OCI-LY3 (cell line): ENCODE measurements at regions not wholly inside any gene's neighbourhood (a gene's known extent, or its start where the extent isn't known, plus 50 kb on each side); places are given as distances from the start of the nearest gene placed in this dataset.
"Not testable (repeated sequence)": the region's sequence is repeated elsewhere in the genome, so short reads cannot be mapped to it uniquely, and the experiment has no call there.

Experiments used
- H2AFZ ChIP-seq: fragments of 200-600, 300-600 bp; shearing (Covaris generic); 2 replicates; pipeline ENCODE4 v1.6.0; 2014; ENCODE audit warnings: antibody characterized with exemption, low read depth, low read length
- H3K27ac ChIP-seq: fragments of 200-600, 300-600 bp; sonication (generic); 2 replicates; pipeline ENCODE4 v1.5.1; 2014; ENCODE audit warnings: mild to moderate bottlenecking, low read length, moderate library complexity, mixed read lengths
- H3K27me3 ChIP-seq: fragments of 200-600, 300-600 bp; sonication (generic); 2 replicates; pipeline ENCODE4 v1.6.1; 2014; ENCODE audit warnings: low read depth, low read length, mixed read lengths
- H3K36me3 ChIP-seq: fragments of 200-600, 300-600 bp; sonication (generic); replicated peaks from 2 replicates; pipeline ENCODE3; 2014; ENCODE audit warnings: low read depth, low read length, mixed read lengths
- H3K4me1 ChIP-seq: fragments of 300-600, 200-600 bp; sonication (generic); 2 replicates; pipeline ENCODE4 v1.6.1; 2014; ENCODE audit warnings: low read length, mixed read lengths
- H3K4me2 ChIP-seq: fragments of 200-600, 300-600 bp; sonication (generic); 2 replicates; pipeline ENCODE4 v1.6.1; 2014; ENCODE audit warnings: low read length, mixed read lengths
- H3K4me3 ChIP-seq: fragments of 300-600, 200-600 bp; sonication (generic); 2 replicates; pipeline ENCODE4 v1.5.1; 2014; ENCODE audit warnings: antibody characterized with exemption, mild to moderate bottlenecking, low read length, moderate library complexity
- H3K79me2 ChIP-seq: fragments of 300-600, 200-600 bp; shearing (Covaris generic); 2 replicates; pipeline ENCODE4 v1.6.1; 2014; ENCODE audit warnings: mild to moderate bottlenecking, low read length, mixed read lengths
- H3K9ac ChIP-seq: fragments of 300-600, 200-600 bp; shearing (Covaris generic); 2 replicates; pipeline ENCODE4 v1.6.0; 2014; ENCODE audit warnings: mild to moderate bottlenecking, low read length, moderate library complexity
- H3K9me3 ChIP-seq: fragments of 200-600, 300-600 bp; shearing (Covaris generic); 2 replicates; pipeline ENCODE4 v1.6.1; 2014; ENCODE audit warnings: low read length, mixed read lengths; ENCODE audit not compliant: insufficient read depth
- H4K20me1 ChIP-seq: fragments of 200-600, 300-600 bp; sonication (generic); 2 replicates; pipeline ENCODE4 v1.6.1; 2016; ENCODE audit warnings: low read length, mixed read lengths; ENCODE audit not compliant: insufficient read depth
- EZH2phosphoT487 ChIP-seq: fragments of 200-600 bp; shearing (Covaris generic); IDR thresholded peaks from 2 replicates; pipeline ENCODE4 v1.6.1; 2018; ENCODE audit warnings: antibody characterized with exemption, mixed run types, low read depth
- TF ChIP-seq, protein P1 (sequence below): fragments of 200-600, 300-600 bp; sonication (generic); IDR thresholded peaks from 2 replicates; pipeline ENCODE4 v1.5.1; 2014; ENCODE audit warnings: antibody characterized with exemption, low read length, low read depth

DNA sequence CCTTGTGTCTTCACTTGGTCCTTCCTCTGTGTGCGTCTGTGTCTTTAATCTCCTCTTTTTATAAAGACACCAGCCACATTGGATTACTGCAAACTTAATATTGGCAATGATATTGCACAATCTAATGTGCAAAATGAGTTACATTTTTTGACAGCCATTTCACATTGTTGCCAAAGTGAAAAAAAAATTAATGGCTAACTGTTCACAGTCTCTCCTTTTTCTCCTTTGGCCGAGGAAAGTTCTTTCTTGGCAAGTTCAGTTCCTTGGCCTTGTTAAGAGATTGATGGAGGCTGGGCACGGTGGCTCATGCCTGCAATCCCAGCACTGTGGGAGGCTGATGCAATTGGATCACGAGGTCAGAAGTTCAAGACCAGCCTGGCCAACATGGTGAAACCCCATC, 62.2 kb upstream of the ZNF280D start:
- TF ChIP-seq, protein P1, sequence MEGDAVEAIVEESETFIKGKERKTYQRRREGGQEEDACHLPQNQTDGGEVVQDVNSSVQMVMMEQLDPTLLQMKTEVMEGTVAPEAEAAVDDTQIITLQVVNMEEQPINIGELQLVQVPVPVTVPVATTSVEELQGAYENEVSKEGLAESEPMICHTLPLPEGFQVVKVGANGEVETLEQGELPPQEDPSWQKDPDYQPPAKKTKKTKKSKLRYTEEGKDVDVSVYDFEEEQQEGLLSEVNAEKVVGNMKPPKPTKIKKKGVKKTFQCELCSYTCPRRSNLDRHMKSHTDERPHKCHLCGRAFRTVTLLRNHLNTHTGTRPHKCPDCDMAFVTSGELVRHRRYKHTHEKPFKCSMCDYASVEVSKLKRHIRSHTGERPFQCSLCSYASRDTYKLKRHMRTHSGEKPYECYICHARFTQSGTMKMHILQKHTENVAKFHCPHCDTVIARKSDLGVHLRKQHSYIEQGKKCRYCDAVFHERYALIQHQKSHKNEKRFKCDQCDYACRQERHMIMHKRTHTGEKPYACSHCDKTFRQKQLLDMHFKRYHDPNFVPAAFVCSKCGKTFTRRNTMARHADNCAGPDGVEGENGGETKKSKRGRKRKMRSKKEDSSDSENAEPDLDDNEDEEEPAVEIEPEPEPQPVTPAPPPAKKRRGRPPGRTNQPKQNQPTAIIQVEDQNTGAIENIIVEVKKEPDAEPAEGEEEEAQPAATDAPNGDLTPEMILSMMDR: no peak
- no peak for TF ChIP-seq EZH2phosphoT487
- H3K27me3 ChIP-seq: no peaks in the 10 kb centered on the region

DNA sequence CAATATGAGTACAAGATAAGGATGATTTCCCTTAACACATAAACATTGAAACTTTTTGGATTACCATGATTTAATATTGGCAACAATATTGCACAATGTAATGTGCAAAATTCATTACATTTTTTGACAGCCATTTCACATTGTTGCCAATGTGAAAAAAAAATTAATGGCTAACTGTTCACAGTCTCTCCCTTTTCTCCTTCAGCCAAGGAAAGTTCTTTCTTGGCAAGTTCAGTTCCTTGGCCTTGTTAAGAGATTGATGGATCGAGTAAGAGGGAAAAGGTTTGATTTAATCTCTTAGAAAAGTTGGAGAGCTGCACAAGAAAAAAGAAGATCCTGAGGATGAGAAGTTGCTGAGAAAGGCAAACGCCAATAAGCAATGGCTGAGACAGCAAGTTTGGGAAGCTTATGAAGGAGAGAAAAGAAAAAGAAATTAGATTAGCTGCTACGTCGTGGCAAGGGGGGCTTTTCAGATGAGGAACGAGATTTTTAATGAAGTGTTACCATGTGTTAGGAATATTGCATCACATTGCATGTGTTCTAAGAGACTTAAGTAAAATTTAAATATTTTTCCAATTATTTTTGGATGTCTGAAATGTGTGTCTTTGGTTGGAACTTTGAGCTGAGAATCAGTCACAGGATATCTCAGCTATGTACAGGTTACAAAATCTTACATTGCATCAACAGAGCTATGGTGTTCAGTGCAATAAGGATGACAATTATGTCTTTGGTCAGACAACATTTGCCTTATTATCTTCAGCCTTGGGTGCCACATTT, 61.4 kb upstream of the ZNF280D start:
- Histone ChIP-seq H3K4me2 (no peak overlapping the region), H3K27me3 (no peaks in the 10 kb centered on the region), H3K4me3 (no peak overlapping the region), H3K36me3 (no peaks in the 10 kb centered on the region), H2AFZ (no peak overlapping the region), H3K27ac (no peak overlapping the region), H3K4me1 (peaks cover 24% of the 10 kb centered on the region), H3K79me2 (no peaks in the 10 kb centered on the region), H3K9ac (no peak overlapping the region), H3K9me3 (no peaks in the 10 kb centered on the region), H4K20me1 (no peaks in the 10 kb centered on the region)
- TF ChIP-seq, protein P1: no peak
- TF ChIP-seq EZH2phosphoT487: no peak

More for the DNA sequence above, 62.2 kb upstream of the ZNF280D start:
- no peaks in the 10 kb centered on the region for H3K79me2 ChIP-seq
- peaks cover 24% of the 10 kb centered on the region for H3K4me1 ChIP-seq
- H3K4me3 ChIP-seq: no peak overlapping the region
- H2AFZ ChIP-seq: no peak overlapping the region
- H3K9ac ChIP-seq: no peak overlapping the region
- no peaks in the 10 kb centered on the region for H4K20me1 ChIP-seq
- H3K27ac ChIP-seq: no peak overlapping the region
- no peaks in the 10 kb centered on the region for H3K9me3 ChIP-seq
- no peak overlapping the region for H3K4me2 ChIP-seq
- no peaks in the 10 kb centered on the region for H3K36me3 ChIP-seq

- no peak overlapping the region for H3K4me3 ChIP-seq
- TF ChIP-seq, protein P1: no peak
- no peak for TF ChIP-seq EZH2phosphoT487
- no peak overlapping the region for H3K9ac ChIP-seq
- peaks cover 19% of the 10 kb centered on the region for H3K4me1 ChIP-seq
- no peaks in the 10 kb centered on the region for H3K79me2 ChIP-seq
- no peak overlapping the region for H3K27ac ChIP-seq
- no peaks in the 10 kb centered on the region for H3K9me3 ChIP-seq
- no peak overlapping the region for H2AFZ ChIP-seq
- no peak overlapping the region for H3K4me2 ChIP-seq
- no peaks in the 10 kb centered on the region for H3K27me3 ChIP-seq
- no peaks in the 10 kb centered on the region for H3K36me3 ChIP-seq
- H4K20me1 ChIP-seq: no peaks in the 10 kb centered on the region
Measured at GRCh38 chr15:56794165-56794552, 60.9 kb upstream of the ZNF280D start.

DNA sequence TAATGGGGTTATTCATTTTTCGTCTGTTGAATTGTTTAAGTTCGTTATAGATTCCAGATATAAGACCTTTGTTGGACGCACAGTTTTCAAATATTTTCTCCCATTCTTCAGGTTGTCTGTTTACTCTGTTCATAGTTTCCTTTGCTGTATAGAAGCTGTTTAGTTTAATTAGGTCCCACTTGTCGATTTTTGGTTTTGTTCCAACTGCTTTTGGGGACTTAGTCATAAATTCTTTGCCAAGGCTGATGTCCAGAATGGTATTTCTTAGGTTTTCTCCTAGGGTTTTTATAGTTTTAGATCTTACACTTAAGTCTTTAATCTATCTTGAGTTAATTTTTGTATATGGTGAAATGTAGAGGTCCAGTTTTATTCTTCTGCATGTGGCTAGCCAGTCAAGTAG, 58.9 kb upstream of the ZNF280D start:
- no peaks in the 10 kb centered on the region for H3K27me3 ChIP-seq
- H3K36me3 ChIP-seq: no peaks in the 10 kb centered on the region
- H3K4me2 ChIP-seq: no peak overlapping the region
- H3K4me1 ChIP-seq: peaks cover 4% of the 10 kb centered on the region
- no peak overlapping the region for H3K27ac ChIP-seq
- no peak overlapping the region for H3K4me3 ChIP-seq
- H3K9ac ChIP-seq: no peak overlapping the region
- no peaks in the 10 kb centered on the region for H3K79me2 ChIP-seq
- H2AFZ ChIP-seq: no peak overlapping the region
- H3K9me3 ChIP-seq: no peaks in the 10 kb centered on the region; the same call in 1 of the 2 replicates
- TF ChIP-seq, protein P1: no peak
- TF ChIP-seq EZH2phosphoT487: no peak
- H4K20me1 ChIP-seq: no peaks in the 10 kb centered on the region

GRCh38 chr15:56791521-56791920, 58.2 kb upstream of the ZNF280D start:
- not testable (repeated sequence) for H3K4me2 ChIP-seq, H3K27me3 ChIP-seq, H4K20me1 ChIP-seq, H3K36me3 ChIP-seq, H2AFZ ChIP-seq, H3K79me2 ChIP-seq, H3K9ac ChIP-seq, H3K4me3 ChIP-seq, H3K27ac ChIP-seq, H3K9me3 ChIP-seq
- peaks cover 11% of the 10 kb centered on the region for H3K4me1 ChIP-seq
